Ishikawa (cell line): ENCODE measurements at regions not wholly inside any gene's neighbourhood (a gene's known extent, or its start where the extent isn't known, plus 50 kb on each side); places are given as distances from the start of the nearest gene placed in this dataset.

Source experiments
- CEBPB ChIP-seq: IDR thresholded peaks from 2 replicates; pipeline ENCODE4 v1.6.1; 2012
- CREB1 ChIP-seq: IDR thresholded peaks from 2 replicates; pipeline ENCODE4 v1.6.1; 2012; ENCODE audit warnings: low read depth
- EGR1 ChIP-seq: IDR thresholded peaks from 2 replicates; pipeline ENCODE4 v1.6.1; 2012
- EP300 ChIP-seq: IDR thresholded peaks from 2 replicates; pipeline ENCODE4 v1.6.1; 2012; ENCODE audit warnings: borderline replicate concordance
- FOXM1 ChIP-seq: IDR thresholded peaks from 2 replicates; pipeline ENCODE4 v1.6.1; 2012; ENCODE audit warnings: low read depth, borderline replicate concordance
- NFIC ChIP-seq: IDR thresholded peaks from 2 replicates; pipeline ENCODE4 v1.6.1; 2012
- RAD21 ChIP-seq: IDR thresholded peaks from 2 replicates; pipeline ENCODE4 v1.6.1; 2012; ENCODE audit warnings: low read depth
- TAF1 ChIP-seq: IDR thresholded peaks from 2 replicates; pipeline ENCODE4 v1.6.1; 2012; ENCODE audit warnings: low read depth, mild to moderate bottlenecking
- TCF12 ChIP-seq: IDR thresholded peaks from 2 replicates; pipeline ENCODE4 v1.6.1; 2012; ENCODE audit warnings: low read depth
- TEAD4 ChIP-seq: IDR thresholded peaks from 2 replicates; pipeline ENCODE4 v1.6.1; 2012
- YY1 ChIP-seq: IDR thresholded peaks from 2 replicates; pipeline ENCODE4 v1.6.1; 2012; ENCODE audit warnings: low read depth
- ZBTB7A ChIP-seq: IDR thresholded peaks from 2 replicates; pipeline ENCODE4 v1.6.1; 2012; ENCODE audit warnings: low read depth
- TF ChIP-seq, protein P1 (sequence below): IDR thresholded peaks from 2 replicates; pipeline ENCODE4 v1.6.1; 2012
- TF ChIP-seq, protein P2 (sequence below): IDR thresholded peaks from 2 replicates; pipeline ENCODE4 v1.6.1; 2012
- TF ChIP-seq, protein P3 (sequence below): IDR thresholded peaks from 2 replicates; pipeline ENCODE4 v1.6.1; 2012; ENCODE audit warnings: low read depth, mild to moderate bottlenecking

DNA sequence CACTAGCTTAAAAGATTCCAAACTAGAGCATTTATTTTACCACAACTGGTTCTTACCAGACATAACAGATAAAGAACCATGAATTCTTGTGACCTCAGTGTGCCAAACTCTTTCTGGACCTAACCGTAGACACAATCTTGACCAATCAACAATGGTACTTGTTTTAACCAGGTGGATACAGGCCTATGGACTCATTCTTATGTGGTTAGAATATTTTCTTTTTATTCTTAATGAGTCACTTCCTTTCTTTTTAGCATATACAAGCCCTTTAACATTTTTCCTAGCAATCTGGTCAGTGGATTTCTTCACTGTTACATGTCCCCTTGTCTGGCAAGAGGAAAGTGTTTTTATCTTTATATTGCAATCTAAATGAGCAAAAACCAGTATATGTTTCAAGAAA is 792.1 kb upstream of the SPRY2 start:
- TF ChIP-seq RAD21 (no peak), FOXM1 (no peak)

DNA sequence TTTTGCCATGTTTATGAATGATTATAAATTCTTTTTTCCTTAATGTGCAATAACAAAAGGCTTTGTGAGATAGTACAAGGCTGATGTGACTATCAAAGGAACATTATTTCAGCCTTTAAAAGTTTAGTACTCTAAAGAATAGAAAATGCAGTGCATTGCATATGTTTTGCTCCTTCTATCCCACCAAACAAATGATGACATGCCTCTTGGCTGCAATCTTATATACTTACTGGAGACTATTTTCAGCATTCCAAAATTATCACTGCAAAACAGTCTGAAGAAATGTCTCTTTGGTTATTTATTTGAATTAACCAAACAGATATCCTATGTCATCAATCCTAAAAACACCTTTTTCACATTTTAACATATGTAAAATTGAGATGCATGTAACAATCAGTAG is 776.5 kb upstream of the SPRY2 start:
- TF ChIP-seq, protein P1, sequence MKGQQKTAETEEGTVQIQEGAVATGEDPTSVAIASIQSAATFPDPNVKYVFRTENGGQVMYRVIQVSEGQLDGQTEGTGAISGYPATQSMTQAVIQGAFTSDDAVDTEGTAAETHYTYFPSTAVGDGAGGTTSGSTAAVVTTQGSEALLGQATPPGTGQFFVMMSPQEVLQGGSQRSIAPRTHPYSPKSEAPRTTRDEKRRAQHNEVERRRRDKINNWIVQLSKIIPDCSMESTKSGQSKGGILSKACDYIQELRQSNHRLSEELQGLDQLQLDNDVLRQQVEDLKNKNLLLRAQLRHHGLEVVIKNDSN = no peak
- TF ChIP-seq CREB1 = no peak
- no peak for TF ChIP-seq EP300
- TF ChIP-seq RAD21 = no peak
- TF ChIP-seq YY1 = no peak
- TF ChIP-seq TCF12 = no peak
- no peak for TF ChIP-seq TAF1
- TF ChIP-seq NFIC = no peak
- TF ChIP-seq CEBPB = no peak
- no peak for TF ChIP-seq EGR1
- TF ChIP-seq, protein P2, sequence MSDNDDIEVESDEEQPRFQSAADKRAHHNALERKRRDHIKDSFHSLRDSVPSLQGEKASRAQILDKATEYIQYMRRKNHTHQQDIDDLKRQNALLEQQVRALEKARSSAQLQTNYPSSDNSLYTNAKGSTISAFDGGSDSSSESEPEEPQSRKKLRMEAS = no peak

DNA sequence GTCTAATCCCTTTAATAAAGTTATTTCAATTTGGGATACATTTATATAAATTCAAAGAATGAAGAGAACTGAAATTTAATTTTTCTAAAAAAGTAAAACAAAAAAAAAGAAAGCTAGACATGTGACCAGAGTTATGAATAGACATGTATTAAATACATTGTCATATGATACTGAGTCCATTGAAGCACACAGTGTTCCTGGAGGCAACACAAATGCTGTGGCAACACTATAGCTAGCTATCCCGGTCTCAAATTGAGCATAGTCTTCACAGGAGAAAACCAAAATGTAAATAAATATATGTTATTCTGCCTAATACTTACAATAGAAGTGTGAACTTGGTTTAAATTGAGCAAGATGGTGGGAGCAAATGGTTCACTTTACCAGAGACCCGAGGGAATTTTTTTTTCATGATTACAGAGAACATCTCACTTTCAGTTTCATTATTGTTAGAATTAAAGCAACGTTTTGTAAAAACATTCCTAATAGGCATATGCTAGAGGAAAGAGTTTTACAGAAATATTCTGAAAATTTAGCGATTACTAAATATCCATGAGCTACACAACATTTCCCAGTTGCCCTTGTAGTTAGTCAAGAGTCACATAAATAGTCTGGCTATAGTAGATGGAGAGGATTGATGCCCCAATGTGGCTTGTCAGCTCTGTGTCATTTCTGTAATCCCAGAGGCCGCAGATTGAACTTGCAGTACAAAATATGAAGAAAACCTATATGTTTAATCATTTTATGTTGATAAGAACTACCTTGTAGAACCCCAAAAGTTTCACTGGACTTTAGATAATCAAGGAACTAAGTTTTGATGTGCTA is 775.7 kb upstream of the SPRY2 start:
- TF ChIP-seq CEBPB (no peak), ZBTB7A (no peak), FOXM1 (no peak), TCF12 (no peak), CREB1 (no peak), YY1 (no peak), TAF1 (no peak), RAD21 (no peak)
- TF ChIP-seq, protein P1 = no peak
- TF ChIP-seq, protein P2 = no peak
- TF ChIP-seq, protein P3, sequence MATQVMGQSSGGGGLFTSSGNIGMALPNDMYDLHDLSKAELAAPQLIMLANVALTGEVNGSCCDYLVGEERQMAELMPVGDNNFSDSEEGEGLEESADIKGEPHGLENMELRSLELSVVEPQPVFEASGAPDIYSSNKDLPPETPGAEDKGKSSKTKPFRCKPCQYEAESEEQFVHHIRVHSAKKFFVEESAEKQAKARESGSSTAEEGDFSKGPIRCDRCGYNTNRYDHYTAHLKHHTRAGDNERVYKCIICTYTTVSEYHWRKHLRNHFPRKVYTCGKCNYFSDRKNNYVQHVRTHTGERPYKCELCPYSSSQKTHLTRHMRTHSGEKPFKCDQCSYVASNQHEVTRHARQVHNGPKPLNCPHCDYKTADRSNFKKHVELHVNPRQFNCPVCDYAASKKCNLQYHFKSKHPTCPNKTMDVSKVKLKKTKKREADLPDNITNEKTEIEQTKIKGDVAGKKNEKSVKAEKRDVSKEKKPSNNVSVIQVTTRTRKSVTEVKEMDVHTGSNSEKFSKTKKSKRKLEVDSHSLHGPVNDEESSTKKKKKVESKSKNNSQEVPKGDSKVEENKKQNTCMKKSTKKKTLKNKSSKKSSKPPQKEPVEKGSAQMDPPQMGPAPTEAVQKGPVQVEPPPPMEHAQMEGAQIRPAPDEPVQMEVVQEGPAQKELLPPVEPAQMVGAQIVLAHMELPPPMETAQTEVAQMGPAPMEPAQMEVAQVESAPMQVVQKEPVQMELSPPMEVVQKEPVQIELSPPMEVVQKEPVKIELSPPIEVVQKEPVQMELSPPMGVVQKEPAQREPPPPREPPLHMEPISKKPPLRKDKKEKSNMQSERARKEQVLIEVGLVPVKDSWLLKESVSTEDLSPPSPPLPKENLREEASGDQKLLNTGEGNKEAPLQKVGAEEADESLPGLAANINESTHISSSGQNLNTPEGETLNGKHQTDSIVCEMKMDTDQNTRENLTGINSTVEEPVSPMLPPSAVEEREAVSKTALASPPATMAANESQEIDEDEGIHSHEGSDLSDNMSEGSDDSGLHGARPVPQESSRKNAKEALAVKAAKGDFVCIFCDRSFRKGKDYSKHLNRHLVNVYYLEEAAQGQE = no peak

DNA sequence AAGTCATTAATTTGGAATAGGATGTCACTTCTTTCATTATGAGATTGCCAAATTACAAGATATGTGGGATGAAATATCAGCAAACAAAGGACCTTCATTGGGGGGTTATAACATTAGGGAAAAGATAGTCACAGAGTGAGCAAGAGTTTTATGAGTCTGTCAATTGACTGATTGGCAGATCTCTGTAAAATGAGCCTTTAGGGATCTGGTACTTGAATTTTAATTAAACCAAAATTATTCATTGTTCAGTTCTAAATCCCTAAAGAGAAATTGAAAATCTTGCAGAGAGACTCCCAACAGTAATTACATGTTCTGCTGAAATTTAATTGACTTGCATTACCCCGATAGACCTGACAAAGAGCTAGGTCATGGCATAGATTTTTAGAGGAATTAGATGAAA is 768.1 kb upstream of the SPRY2 start:
- TF ChIP-seq EP300 (no peak), TEAD4 (no peak), RAD21 (no peak), TCF12 (no peak), CREB1 (no peak)
- TF ChIP-seq, protein P2 = no peak

DNA sequence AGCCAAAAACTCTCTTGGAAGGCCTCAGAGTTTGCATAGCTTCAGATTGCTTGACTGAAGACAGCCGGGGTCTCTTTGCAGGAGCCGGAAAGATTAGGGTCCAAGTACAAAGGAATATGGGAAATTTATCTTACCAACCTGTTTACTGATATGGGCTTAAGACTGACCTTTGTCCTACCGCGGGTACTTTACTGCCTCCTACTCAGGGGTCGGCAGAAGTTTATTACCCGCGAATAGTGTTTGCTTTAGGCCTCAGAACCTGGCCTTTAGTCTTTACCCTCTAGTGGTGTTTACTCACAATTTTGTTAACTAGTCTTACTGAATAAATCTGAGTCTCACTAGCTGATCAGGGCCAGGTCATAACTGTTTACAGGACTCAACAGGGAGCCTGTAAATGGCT is 765.4 kb upstream of the SPRY2 start:
- TF ChIP-seq FOXM1 (no peak), RAD21 (no peak), TAF1 (no peak), CREB1 (no peak), NFIC (no peak), EP300 (no peak)
- TF ChIP-seq, protein P2 = no peak
- TF ChIP-seq, protein P1 = no peak

DNA sequence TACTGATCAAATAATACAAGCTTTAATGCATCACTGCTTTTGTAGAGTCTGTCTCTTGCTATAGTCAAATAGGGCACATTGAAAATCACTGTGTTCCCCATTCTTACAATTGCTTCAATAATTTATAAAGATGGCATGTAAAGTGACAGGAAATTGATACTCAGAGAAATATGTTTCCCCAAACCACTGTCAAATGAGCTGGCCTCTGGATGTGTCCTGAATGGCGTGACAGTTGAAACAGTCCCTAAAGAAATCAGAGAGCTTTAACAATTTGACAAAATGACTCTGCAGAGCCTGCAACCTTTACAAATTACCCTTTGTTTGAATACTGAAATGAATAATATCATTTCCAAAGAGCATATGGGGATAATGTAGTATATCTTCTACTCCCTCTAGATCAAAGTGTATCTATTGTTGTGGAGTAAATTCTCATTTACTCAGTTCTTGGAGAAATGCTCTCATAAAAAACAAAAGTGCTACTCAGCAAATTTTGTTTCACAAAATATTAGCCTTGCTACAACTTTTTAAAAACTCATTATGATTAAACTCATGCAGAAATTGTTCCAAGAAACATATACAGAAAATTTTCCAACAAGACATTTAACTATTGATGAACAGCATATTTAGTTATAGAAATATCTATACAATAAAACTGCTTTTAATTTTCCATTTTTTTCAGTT is 763.2 kb upstream of the SPRY2 start:
- TF ChIP-seq EGR1 (no peak), TEAD4 (no peak), RAD21 (no peak), EP300 (no peak), TCF12 (no peak), FOXM1 (no peak)
- TF ChIP-seq, protein P2 = no peak
- TF ChIP-seq, protein P3 = no peak
